SK-N-SH treated with all-trans-retinoic acid at 6 μM for 48 hours (cell line): ENCODE measurements at regions not wholly inside any gene's neighbourhood (a gene's known extent, or its start where the extent isn't known, plus 50 kb on each side); places are given as distances from the start of the nearest gene placed in this dataset.

ENCODE experiments used
- ATAC-seq: fragments of 200-7000 bp; cut with Tn5 transposase; 3 replicates; pipeline ENCODE4 v1.9.1; 2020; ENCODE audit warnings: mild to moderate bottlenecking, moderate library complexity
- BACH2 ChIP-seq: fragments of 250-450 bp; sonication (Bioruptor Pico); IDR thresholded peaks from 2 replicates; pipeline ENCODE4 v1.9.0; 2021; ENCODE audit warnings: mild to moderate bottlenecking, borderline replicate concordance
- CREB5 ChIP-seq: fragments of 250-450 bp; sonication (Bioruptor Pico); IDR thresholded peaks from 2 replicates; pipeline ENCODE4 v1.5.1; 2020; ENCODE audit warnings: low read depth, mild to moderate bottlenecking, moderate library complexity
- CSDC2 ChIP-seq: fragments of 250-450 bp; sonication (Bioruptor Pico); IDR thresholded peaks from 2 replicates; pipeline ENCODE4 v1.5.0; 2020; ENCODE audit warnings: mild to moderate bottlenecking, moderate library complexity
- CSRNP3 ChIP-seq: fragments of 250-450 bp; sonication (Bioruptor Pico); IDR thresholded peaks from 2 replicates; pipeline ENCODE4 v1.5.1; 2021; ENCODE audit warnings: mild to moderate bottlenecking, moderate library complexity
- ISL1 ChIP-seq: fragments of 250-450 bp; sonication (Bioruptor Pico); IDR thresholded peaks from 2 replicates; pipeline ENCODE4 v2.1.2; 2022; ENCODE audit warnings: mild to moderate bottlenecking, moderate library complexity
- OSR1 ChIP-seq: fragments of 250-450 bp; sonication (Bioruptor Pico); IDR thresholded peaks from 2 replicates; pipeline ENCODE4 v1.8.0; 2022; ENCODE audit warnings: moderate library complexity, mild to moderate bottlenecking, inconsistent platforms
- PATZ1 ChIP-seq: fragments of 250-450 bp; sonication (Bioruptor Pico); IDR thresholded peaks from 2 replicates; pipeline ENCODE4 v1.8.0; 2020; ENCODE audit warnings: mild to moderate bottlenecking, moderate library complexity, borderline replicate concordance
- RARB ChIP-seq: fragments of 250-450 bp; sonication (Bioruptor Pico); IDR thresholded peaks from 2 replicates; pipeline ENCODE4 v1.8.0; 2021; ENCODE audit warnings: mild to moderate bottlenecking, moderate library complexity
- SNAI2 ChIP-seq: fragments of 250-450 bp; sonication (Bioruptor Pico); IDR thresholded peaks from 2 replicates; pipeline ENCODE4 v1.5.0; 2020; ENCODE audit warnings: mild to moderate bottlenecking, moderate library complexity
- TCF4 ChIP-seq: fragments of 250-450 bp; sonication (Bioruptor Pico); IDR thresholded peaks from 2 replicates; pipeline ENCODE4 v1.8.0; 2021; ENCODE audit warnings: mild to moderate bottlenecking, moderate library complexity, borderline replicate concordance
- TOX ChIP-seq: fragments of 250-450 bp; sonication (Bioruptor Pico); IDR thresholded peaks from 2 replicates; pipeline ENCODE4 v1.8.0; 2021; ENCODE audit warnings: mild to moderate bottlenecking, moderate library complexity, borderline replicate concordance
- TSHZ2 ChIP-seq: fragments of 250-450 bp; sonication (Bioruptor Pico); IDR thresholded peaks from 2 replicates; pipeline ENCODE4 v1.5.0; 2020; ENCODE audit warnings: mild to moderate bottlenecking, moderate library complexity
- ZC3H10 ChIP-seq: fragments of 250-450 bp; sonication (Bioruptor Pico); IDR thresholded peaks from 2 replicates; pipeline ENCODE4 v1.5.1; 2021; ENCODE audit warnings: mild to moderate bottlenecking, moderate library complexity
- ZFP3 ChIP-seq: fragments of 250-450 bp; sonication (Bioruptor Pico); IDR thresholded peaks from 2 replicates; pipeline ENCODE4 v1.5.0; 2020; ENCODE audit warnings: mild to moderate bottlenecking, moderate library complexity
- ZFP30 ChIP-seq: fragments of 450-650 bp; formaldehyde crosslinking; IDR thresholded peaks from 2 replicates; pipeline ENCODE4 v1.5.0; 2022; ENCODE audit warnings: mild to moderate bottlenecking, moderate library complexity
- ZNF565 ChIP-seq: fragments of 450-650 bp; formaldehyde crosslinking; conservative IDR thresholded peaks from 2 replicates; pipeline ENCODE4 v1.5.0; 2020; ENCODE audit warnings: low read depth, mild to moderate bottlenecking, moderate library complexity
- ZNF70 ChIP-seq: fragments of 450-650 bp; formaldehyde crosslinking; IDR thresholded peaks from 2 replicates; pipeline ENCODE4 v1.5.0; 2020; ENCODE audit warnings: mild to moderate bottlenecking, moderate library complexity
- ZNF8 ChIP-seq: fragments of 450-650 bp; formaldehyde crosslinking; IDR thresholded peaks from 2 replicates; pipeline ENCODE4 v1.5.0; 2020; ENCODE audit warnings: mild to moderate bottlenecking, moderate library complexity

- no peak for ATAC-seq
- TF ChIP-seq TCF4 (CRISPR knock-in tag): no peak
- no peak for TF ChIP-seq CSRNP3 (CRISPR knock-in tag)
- TF ChIP-seq ZFP30 (CRISPR knock-in tag): no peak
- no peak for TF ChIP-seq ISL1
- TF ChIP-seq TSHZ2 (CRISPR knock-in tag): no peak
- TF ChIP-seq PATZ1 (CRISPR knock-in tag): no peak
- no peak for TF ChIP-seq OSR1 (CRISPR knock-in tag)
- TF ChIP-seq CSDC2: no peak
- no peak for TF ChIP-seq CREB5
- no peak for TF ChIP-seq TOX (CRISPR knock-in tag)
Measured at GRCh38 chr16:65679785-65680184, 557.9 kb upstream of the CDH11 start.

GRCh38 chr16:65675161-65675560 lies 553.3 kb upstream of the CDH11 start:
- ATAC-seq: no peak
- TF ChIP-seq CSDC2 (no peak), ZNF70 (CRISPR knock-in tag) (no peak), RARB (CRISPR knock-in tag) (no peak), ZNF565 (CRISPR knock-in tag) (no peak), PATZ1 (CRISPR knock-in tag) (no peak), ZFP3 (CRISPR knock-in tag) (no peak), CREB5 (no peak), TOX (CRISPR knock-in tag) (no peak)

- no peak for TF ChIP-seq ZNF565 (CRISPR knock-in tag)
- TF ChIP-seq ZFP30 (CRISPR knock-in tag): no peak
- no peak for TF ChIP-seq CSRNP3 (CRISPR knock-in tag)
- no peak for TF ChIP-seq SNAI2 (CRISPR knock-in tag)
- TF ChIP-seq ZFP3 (CRISPR knock-in tag): no peak
- no peak for TF ChIP-seq ISL1
- TF ChIP-seq OSR1 (CRISPR knock-in tag): no peak
- no peak for TF ChIP-seq CREB5
- no peak for TF ChIP-seq BACH2 (CRISPR knock-in tag)
- no peak for TF ChIP-seq ZNF8 (CRISPR knock-in tag)
- TF ChIP-seq ZC3H10: no peak
- ATAC-seq: peak; percentile 78
Measured at GRCh38 chr16:65672960-65673359, 551.1 kb upstream of the CDH11 start.
